Natural killer cell treated with Interleukin-12 subunit alpha and Interleukin-12 subunit beta and Interleukin-15 and Interleukin-18, amount 100 ng/mL, for 72 hours (primary cell): ENCODE measurements at regions not wholly inside any gene's neighbourhood (a gene's known extent, or its start where the extent isn't known, plus 50 kb on each side); places are given as distances from the start of the nearest gene placed in this dataset.

Experiments
- ATAC-seq, 2 donors: fragments of 150-1000 bp; cut with Tn5 transposase in 1 of 2; sonication (Bioruptor Pico), chemical (Tn5 transposase) in 1 of 2; 2 replicates each; pipeline ENCODE4 v1.10.0; 2021
- DNase-seq: peaks from one replicate; pipeline ENCODE4 v3.0.0; 2022; ENCODE audit warnings: low spot score
- H3K27ac Mint-ChIP-seq, 2 donors: 1 replicate in 1 of 2; 2 replicates in 1 of 2; pipeline ENCODE4 v1.8.0; 2022; ENCODE audit warnings: mixed read lengths in 2 of 2, mild to moderate bottlenecking in 1 of 2, moderate library complexity in 1 of 2
- H3K27me3 Mint-ChIP-seq, 2 donors: 1 replicate in 1 of 2; 2 replicates in 1 of 2; pipeline ENCODE4 v1.8.0; 2022; ENCODE audit warnings: mixed read lengths in 2 of 2
- H3K36me3 Mint-ChIP-seq: one replicate; pipeline ENCODE4 v1.8.0; 2022; ENCODE audit warnings: mixed read lengths
- H3K4me1 Mint-ChIP-seq, 2 donors: 1 replicate in 1 of 2; 2 replicates in 1 of 2; pipeline ENCODE4 v1.8.0; 2022; ENCODE audit warnings: low read depth in 2 of 2, mixed read lengths in 2 of 2, mild to moderate bottlenecking in 1 of 2
- H3K4me3 Mint-ChIP-seq: one replicate; pipeline ENCODE4 v1.8.0; 2022; ENCODE audit warnings: mixed read lengths
- H3K9me3 Mint-ChIP-seq: 2 replicates; pipeline ENCODE4 v1.8.0; 2022; ENCODE audit warnings: mixed read lengths

DNA sequence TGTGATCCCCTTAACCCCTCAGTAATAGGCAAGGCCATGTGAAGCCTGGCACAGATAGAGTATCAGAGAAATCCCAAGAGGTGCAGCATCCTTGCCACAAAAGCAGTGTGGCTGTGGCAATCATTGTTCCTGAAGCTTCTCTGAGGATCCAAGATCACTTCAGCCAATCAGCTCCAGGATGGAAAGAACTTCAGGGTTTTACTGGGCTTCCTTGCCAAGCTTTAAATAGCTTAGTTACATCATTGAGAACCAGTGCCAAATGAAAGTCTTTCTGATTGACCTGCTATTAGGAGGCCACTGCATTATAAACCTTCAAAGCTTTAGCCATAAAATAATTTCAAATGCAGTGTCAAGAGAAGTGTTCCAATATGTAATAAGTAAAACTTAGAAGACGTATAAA, 430.6 kb downstream of the PIK3R1 start:
- Mint-ChIP-seq H3K4me1 (no peaks in the 10 kb centered on the region), H3K27me3 (peaks cover 6 to 19% of the 10 kb centered on the region in 2 donors), H3K9me3 (no peaks in the 10 kb centered on the region)

DNA sequence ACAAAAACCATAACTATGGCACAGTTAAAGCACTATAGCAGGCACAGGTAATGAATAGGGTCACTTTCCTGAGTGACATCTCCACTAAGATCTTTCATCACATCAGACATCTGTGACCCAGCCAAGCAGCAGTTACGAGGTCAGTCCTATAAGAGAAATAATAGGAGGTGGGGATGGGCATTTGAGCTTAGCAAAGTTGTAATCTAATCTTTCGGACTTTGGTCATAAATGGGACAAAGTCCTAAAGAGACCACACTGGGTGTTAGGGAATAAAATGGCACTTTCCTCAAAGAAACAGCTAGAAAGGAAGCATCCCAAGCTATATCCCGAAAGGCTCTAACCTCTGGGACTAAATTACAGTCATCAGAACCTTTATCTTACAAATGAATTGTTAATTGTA, 432.2 kb downstream of the PIK3R1 start:
- H3K4me1 Mint-ChIP-seq, result no peaks in the 10 kb centered on the region
- ATAC-seq (no peak), DNase-seq (no peak)
- no peaks in the 10 kb centered on the region for H3K9me3 Mint-ChIP-seq
- no peak overlapping the region for H3K4me3 Mint-ChIP-seq
- H3K36me3 Mint-ChIP-seq, result no peaks in the 10 kb centered on the region
- H3K27me3 Mint-ChIP-seq, result peaks cover 4% of the 10 kb centered on the region in 2 donors
- no peak overlapping the region for H3K27ac Mint-ChIP-seq

More for the DNA sequence above, 430.6 kb downstream of the PIK3R1 start:
- Mint-ChIP-seq H3K4me3 (no peak overlapping the region), H3K27ac (no peak overlapping the region), H3K36me3 (no peaks in the 10 kb centered on the region)
- ATAC-seq (no peak), DNase-seq (no peak)

- Mint-ChIP-seq H3K27ac (no peak overlapping the region), H3K36me3 (no peaks in the 10 kb centered on the region), H3K4me3 (no peak overlapping the region), H3K4me1 (no peaks in the 10 kb centered on the region), H3K9me3 (no peaks in the 10 kb centered on the region), H3K27me3 (peaks cover 0 to 7% of the 10 kb centered on the region in 2 donors)
- DNase-seq, result no peak
- no peak for ATAC-seq
Observed at GRCh38 chr5:68648944-68649857, 433.6 kb downstream of the PIK3R1 start.

DNA sequence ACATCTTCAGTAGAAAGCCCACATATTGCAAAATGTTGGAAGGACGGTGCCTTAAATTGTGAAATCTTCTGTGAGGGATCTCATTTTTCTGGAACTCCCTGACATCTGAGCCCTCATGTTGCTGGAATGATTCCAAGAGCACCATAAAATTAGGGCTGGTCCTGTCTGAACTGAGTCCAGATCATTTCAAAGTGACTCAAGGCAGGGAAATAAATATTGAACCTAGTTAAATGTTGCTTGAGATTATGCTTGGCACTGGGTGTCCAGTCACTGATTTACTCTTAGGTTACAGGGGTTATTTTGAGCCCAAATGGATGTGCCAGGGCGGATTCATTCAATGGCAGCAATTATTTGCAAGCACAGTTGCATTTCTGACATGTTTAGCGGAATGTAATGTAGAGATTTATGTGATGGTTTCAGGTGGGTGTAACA, 437.0 kb downstream of the PIK3R1 start:
- Mint-ChIP-seq H3K4me1 (no peaks in the 10 kb centered on the region), H3K9me3 (no peaks in the 10 kb centered on the region), H3K4me3 (no peak overlapping the region), H3K36me3 (no peaks in the 10 kb centered on the region), H3K27me3 (peaks cover 0 to 3% of the 10 kb centered on the region in 2 donors), H3K27ac (no peak overlapping the region)
- DNase-seq, result no peak
- ATAC-seq, result no peak

GRCh38 chr5:68653471-68653870, 437.9 kb downstream of the PIK3R1 start:
- Mint-ChIP-seq H3K4me1 (no peaks in the 10 kb centered on the region), H3K27me3 (peaks cover 0 to 4% of the 10 kb centered on the region in 2 donors), H3K27ac (no peak overlapping the region), H3K4me3 (no peak overlapping the region), H3K9me3 (no peaks in the 10 kb centered on the region), H3K36me3 (no peaks in the 10 kb centered on the region)
- DNase-seq (no peak), ATAC-seq (no peak)

DNA sequence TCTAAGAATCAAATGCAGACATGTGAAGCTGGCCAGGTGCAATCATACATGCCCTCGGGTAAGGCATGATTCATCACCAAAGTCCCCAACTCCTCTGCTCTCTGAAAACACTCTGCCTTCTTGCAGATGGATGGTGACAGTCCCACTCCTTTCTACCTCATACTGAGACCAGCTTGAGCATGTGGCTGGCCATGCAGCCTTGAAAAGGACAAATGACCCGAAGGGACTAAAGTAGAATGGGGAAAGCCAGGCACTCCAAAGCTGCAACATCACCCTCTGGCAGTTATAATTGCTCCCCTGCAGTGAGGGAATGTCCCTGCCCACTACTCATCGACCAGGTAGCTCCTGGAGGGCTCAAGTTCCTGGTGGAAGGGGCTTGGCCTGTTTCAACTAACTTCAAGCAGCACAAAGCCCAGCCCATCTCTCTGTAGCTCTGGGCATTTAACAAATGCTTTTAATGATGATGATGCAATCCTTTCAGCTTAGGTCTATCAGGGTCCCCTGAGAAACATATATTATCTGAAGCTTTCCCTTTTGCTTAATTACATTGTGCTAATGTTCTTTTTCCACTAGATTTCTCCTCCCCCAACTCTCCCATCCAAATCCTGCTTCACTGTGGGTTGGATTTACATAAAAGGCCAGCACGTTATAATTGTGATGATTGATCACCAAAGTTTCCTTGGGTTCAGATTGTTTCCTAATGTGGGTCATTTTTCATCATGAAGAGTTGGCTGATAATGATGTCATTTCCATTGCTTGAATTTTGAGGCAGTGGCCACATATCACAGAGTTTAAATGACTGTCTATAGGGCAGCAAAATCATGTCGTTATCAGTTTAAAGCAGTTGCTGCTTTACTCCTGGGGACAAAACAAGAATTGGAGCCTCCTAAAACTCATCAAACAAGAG, 436.5 kb upstream of the SLC30A5 start:
- ATAC-seq (no peak), DNase-seq (no peak)
- Mint-ChIP-seq H3K27ac (no peak overlapping the region), H3K36me3 (no peaks in the 10 kb centered on the region), H3K9me3 (peaks cover 3% of the 10 kb centered on the region), H3K4me3 (no peak overlapping the region), H3K4me1 (no peaks in the 10 kb centered on the region), H3K27me3 (peaks cover 8 to 9% of the 10 kb centered on the region in 2 donors)

DNA sequence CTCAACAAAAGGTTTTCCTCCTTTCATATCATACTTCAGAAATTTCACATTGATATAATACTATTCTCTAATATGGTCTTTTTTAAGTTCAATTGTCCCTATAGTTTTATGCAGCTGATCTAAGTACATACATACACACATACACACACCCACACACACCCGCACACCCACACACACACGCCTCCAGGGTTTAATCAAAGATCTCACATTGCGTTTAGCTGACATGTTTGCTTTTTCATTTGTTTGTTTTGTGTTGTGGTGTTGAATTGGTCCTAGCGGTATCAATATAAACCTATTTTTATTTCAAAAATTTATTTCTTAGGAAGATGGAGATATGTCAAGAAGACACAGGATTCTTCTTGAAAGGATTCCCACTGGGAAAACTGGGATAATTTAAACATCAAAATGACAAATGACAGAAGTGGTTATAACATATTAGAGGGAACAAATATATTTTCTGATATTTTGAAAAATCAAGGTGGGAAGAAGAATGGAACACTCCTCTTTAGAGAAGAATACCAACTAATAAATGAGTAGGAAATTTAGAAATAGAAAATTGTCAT, 434.9 kb upstream of the SLC30A5 start:
- DNase-seq (no peak), ATAC-seq (no peak)
- Mint-ChIP-seq H3K9me3 (peaks cover 3% of the 10 kb centered on the region), H3K27ac (no peak overlapping the region), H3K27me3 (peaks cover 8% of the 10 kb centered on the region in 2 donors), H3K4me1 (no peaks in the 10 kb centered on the region), H3K36me3 (no peaks in the 10 kb centered on the region), H3K4me3 (no peak overlapping the region)

- Mint-ChIP-seq H3K9me3 (peaks cover 3% of the 10 kb centered on the region), H3K4me3 (no peak overlapping the region), H3K36me3 (no peaks in the 10 kb centered on the region), H3K27me3 (peaks cover 8% of the 10 kb centered on the region in 2 donors), H3K27ac (no peak overlapping the region), H3K4me1 (no peaks in the 10 kb centered on the region)
- ATAC-seq (no peak), DNase-seq (no peak)
Observed at GRCh38 chr5:68659881-68660280, 433.9 kb upstream of the SLC30A5 start.

DNA sequence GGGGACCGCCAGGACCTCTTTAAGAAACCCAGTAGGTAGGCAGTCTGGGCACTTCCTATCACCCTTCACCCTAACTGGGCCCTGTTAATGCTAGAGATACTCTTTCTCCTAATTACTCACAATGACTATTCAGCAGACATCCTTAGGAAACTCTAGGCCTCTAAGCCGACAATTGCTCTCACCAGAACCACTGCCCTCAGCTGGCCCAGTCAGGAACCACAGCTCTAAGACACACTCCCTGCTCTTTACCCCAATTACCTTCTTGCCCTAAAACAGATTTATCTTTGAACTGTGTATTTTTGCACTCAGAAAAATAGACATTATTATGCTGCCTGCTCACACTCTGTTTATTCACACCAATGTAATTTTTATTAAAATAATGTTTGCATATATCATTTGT, 432.6 kb upstream of the SLC30A5 start:
- Mint-ChIP-seq H3K27me3 (peaks cover 8% of the 10 kb centered on the region in 2 donors), H3K9me3 (peaks cover 3% of the 10 kb centered on the region), H3K27ac (no peak overlapping the region), H3K36me3 (no peaks in the 10 kb centered on the region), H3K4me1 (no peaks in the 10 kb centered on the region), H3K4me3 (no peak overlapping the region)
- ATAC-seq, result peak; percentile 48 to 56
- DNase-seq, result no peak

DNA sequence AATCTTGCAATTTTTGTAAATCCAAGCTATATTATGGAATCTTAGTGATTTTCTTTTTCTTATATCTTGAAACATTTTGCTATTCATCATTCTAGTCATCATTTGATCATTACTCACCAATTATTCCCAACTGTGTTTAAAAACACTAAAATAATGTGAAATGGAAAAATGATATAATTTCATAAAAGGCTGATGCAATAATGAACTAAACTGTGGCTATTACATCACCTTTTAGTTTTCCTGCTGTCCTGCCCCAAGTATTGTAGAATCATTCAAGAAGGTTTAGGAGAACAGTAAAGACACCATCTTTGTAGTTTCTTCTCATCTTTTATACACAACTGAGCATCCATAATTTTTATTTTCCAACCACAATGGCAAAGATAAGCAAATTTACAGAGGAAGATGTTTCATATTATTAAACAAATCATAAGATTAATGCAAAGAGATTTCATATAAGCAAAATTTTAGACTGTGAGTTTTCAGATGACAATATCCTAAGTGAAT, 431.0 kb upstream of the SLC30A5 start:
- DNase-seq (no peak), ATAC-seq (no peak)
- Mint-ChIP-seq H3K27me3 (peaks cover 8% of the 10 kb centered on the region in 2 donors), H3K9me3 (peaks cover 3% of the 10 kb centered on the region), H3K4me3 (no peak overlapping the region), H3K36me3 (no peaks in the 10 kb centered on the region), H3K27ac (no peak overlapping the region), H3K4me1 (no peaks in the 10 kb centered on the region)

DNA sequence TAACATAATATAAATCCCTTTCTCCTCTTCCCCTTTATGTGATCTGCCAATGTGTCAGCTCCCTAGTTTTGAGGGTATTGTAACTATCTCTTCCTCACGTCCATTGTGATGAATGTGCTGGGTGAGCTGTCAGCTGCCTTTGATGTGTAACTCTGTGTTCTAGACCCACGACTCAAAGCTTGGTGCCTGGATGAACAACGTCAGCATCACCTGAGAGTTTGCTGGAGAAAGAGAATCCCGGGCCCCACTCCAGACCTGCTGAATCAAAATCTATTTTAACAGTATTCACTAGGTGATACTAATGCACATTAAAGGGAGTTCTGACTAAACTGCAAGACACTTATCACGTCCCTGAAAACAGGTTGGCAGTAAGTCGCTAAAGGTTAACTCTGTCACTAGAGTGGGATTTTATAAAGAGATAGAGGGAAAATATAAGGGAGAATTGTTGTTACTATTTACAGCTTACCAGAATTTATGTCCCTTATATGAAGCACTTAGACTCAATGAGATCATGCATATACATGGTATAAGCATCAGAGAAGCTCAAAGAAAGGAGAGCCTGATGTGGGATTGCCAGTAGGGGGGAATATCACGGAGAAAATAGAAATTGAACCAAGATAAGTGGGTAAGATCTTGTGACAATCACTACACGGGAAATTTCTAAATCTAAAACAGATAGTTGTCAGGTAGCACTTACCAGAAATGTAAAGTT, 423.8 kb upstream of the SLC30A5 start:
- no peaks in the 10 kb centered on the region for H3K36me3 Mint-ChIP-seq
- no peak for DNase-seq

GRCh38 chr5:68673106-68673822, 420.6 kb upstream of the SLC30A5 start:
- no peak for DNase-seq
- Mint-ChIP-seq H3K27me3 (peaks cover 0 to 7% of the 10 kb centered on the region in 2 donors), H3K4me3 (no peak overlapping the region), H3K9me3 (no peaks in the 10 kb centered on the region), H3K27ac (no peak overlapping the region), H3K36me3 (no peaks in the 10 kb centered on the region), H3K4me1 (no peaks in the 10 kb centered on the region)
- no peak for ATAC-seq

More for the DNA sequence above, 423.8 kb upstream of the SLC30A5 start:
- no peaks in the 10 kb centered on the region for H3K4me1 Mint-ChIP-seq
- ATAC-seq, result no peak
- no peaks in the 10 kb centered on the region for H3K9me3 Mint-ChIP-seq
- peaks cover 0 to 7% of the 10 kb centered on the region in 2 donors for H3K27me3 Mint-ChIP-seq
- no peak overlapping the region for H3K27ac Mint-ChIP-seq
- no peak overlapping the region for H3K4me3 Mint-ChIP-seq

DNA sequence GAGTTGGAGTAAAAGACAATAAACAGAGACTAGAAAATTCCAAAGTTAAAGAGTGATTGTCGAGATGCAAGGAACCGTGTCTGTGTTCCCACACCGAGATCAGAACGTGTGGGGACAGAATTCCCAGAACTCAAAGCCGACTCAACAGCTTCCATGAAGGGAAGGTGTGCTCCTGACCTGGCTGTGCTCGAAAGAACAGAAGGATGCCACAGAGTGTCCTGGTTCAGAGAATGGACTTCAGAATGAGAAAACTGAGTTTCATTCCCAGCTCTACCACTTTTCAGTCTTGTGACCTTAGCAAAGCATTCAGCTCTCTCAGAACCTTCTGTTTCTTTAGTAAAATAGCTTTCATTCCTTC, 420.0 kb upstream of the SLC30A5 start:
- H3K27ac Mint-ChIP-seq, result no peak overlapping the region
- no peak for ATAC-seq
- DNase-seq, result no peak
- no peaks in the 10 kb centered on the region for H3K36me3 Mint-ChIP-seq
- no peaks in the 10 kb centered on the region for H3K4me1 Mint-ChIP-seq
- no peaks in the 10 kb centered on the region for H3K9me3 Mint-ChIP-seq
- H3K27me3 Mint-ChIP-seq, result peaks cover 0 to 7% of the 10 kb centered on the region in 2 donors
- no peak overlapping the region for H3K4me3 Mint-ChIP-seq
